Fibroblast of lung (primary cell): ENCODE measurements at regions not wholly inside any gene's neighbourhood (a gene's known extent, or its start where the extent isn't known, plus 50 kb on each side); places are given as distances from the start of the nearest gene placed in this dataset.

ENCODE experiments used
- CTCF ChIP-seq, 2 donors: IDR thresholded peaks in 1 of 2; conservative IDR thresholded peaks in 1 of 2; 1 replicate in 1 of 2; 2 replicates in 1 of 2; pipeline ENCODE4 v1.5.1; 2011 to 2012; ENCODE audit warnings: low read length in 2 of 2, control low read depth in 1 of 2, inconsistent platforms in 1 of 2, low read depth in 1 of 2, mild to moderate bottlenecking in 1 of 2
- EZH2 ChIP-seq: IDR thresholded peaks from 2 replicates; pipeline ENCODE4 v1.5.1; 2012; ENCODE audit warnings: low read length, control low read depth, mild to moderate bottlenecking; ENCODE audit errors: missing control alignments

- TF ChIP-seq CTCF (conservative IDR thresholded peaks at IDR 0.05 in 1 of 2, IDR thresholded peaks at IDR 0.05 in 1 of 2; ENCODE audit: low read depth in 1 of 2, low read length in 2 of 2): no peak
- no peak for TF ChIP-seq EZH2
Observed at GRCh38 chr3:104286645-104287044, 1080.1 kb upstream of the ALCAM start.
